Keratinocyte (primary cell): ENCODE measurements at regions not wholly inside any gene's neighbourhood (a gene's known extent, or its start where the extent isn't known, plus 50 kb on each side); places are given as distances from the start of the nearest gene placed in this dataset.

Experiments used
- DNase-seq: peaks from one replicate; pipeline ENCODE4 v3.0.0-alpha.2; 2011; ENCODE audit warnings: low read depth, missing footprints, low spot score
- FAIRE-seq: peaks from 2 replicates; lab custom pipeline; 2011; peaks lifted over from hg19 to GRCh38; lab: Jason Lieb, UNC
- H2AFZ ChIP-seq: 2 replicates; pipeline ENCODE4 v1.6.0; 2012; ENCODE audit warnings: low read length, control low read depth, inconsistent platforms; ENCODE audit not compliant: control insufficient read depth
- H3K27ac ChIP-seq: 2 replicates; pipeline ENCODE4 v1.5.1; 2011; ENCODE audit warnings: low read length; ENCODE audit not compliant: control insufficient read depth, insufficient read depth
- H3K27me3 ChIP-seq: 3 replicates; pipeline ENCODE4 v1.6.0; 2011; ENCODE audit warnings: low read length; ENCODE audit not compliant: control insufficient read depth, insufficient read depth; ENCODE audit errors: extremely low read depth
- H3K36me3 ChIP-seq, 2 experiments: 2 replicates in 1 of 2; 3 replicates in 1 of 2; pipeline ENCODE4 v1.5.1; 2011; ENCODE audit warnings: low read length in 2 of 2, mild to moderate bottlenecking in 1 of 2; ENCODE audit not compliant: control insufficient read depth in 2 of 2, insufficient read depth in 2 of 2; ENCODE audit errors: extremely low read depth in 1 of 2
- H3K4me1 ChIP-seq: 3 replicates; pipeline ENCODE4 v1.5.1; 2011; ENCODE audit warnings: low read length; ENCODE audit not compliant: control insufficient read depth, insufficient read depth; ENCODE audit errors: extremely low read depth
- H3K4me2 ChIP-seq: 3 replicates; pipeline ENCODE4 v1.6.0; 2011; ENCODE audit warnings: low read depth, low read length; ENCODE audit not compliant: control insufficient read depth, insufficient read depth; ENCODE audit errors: extremely low read depth
- H3K4me3 ChIP-seq, 3 experiments: fragments of 200-600 bp in 1 of 3; sonication (generic) in 1 of 3; 2 replicates in 2 of 3; 3 replicates in 1 of 3; pipeline ENCODE4 v1.5.1; 2011 to 2016; ENCODE audit warnings: low read length in 3 of 3, mild to moderate bottlenecking in 3 of 3, control low read depth in 2 of 3, inconsistent platforms in 1 of 3, low read depth in 1 of 3, mixed read lengths in 1 of 3, mixed run types in 1 of 3, moderate library complexity in 1 of 3; ENCODE audit not compliant: control insufficient read depth in 2 of 3, insufficient read depth in 2 of 3; ENCODE audit errors: extremely low read depth in 1 of 3
- H3K79me2 ChIP-seq: 2 replicates; pipeline ENCODE4 v1.6.0; 2012; ENCODE audit warnings: low read length; ENCODE audit not compliant: control insufficient read depth, insufficient read depth
- H3K9ac ChIP-seq: 3 replicates; pipeline ENCODE4 v1.6.0; 2011; ENCODE audit warnings: low read length; ENCODE audit not compliant: control insufficient read depth, insufficient read depth; ENCODE audit errors: extremely low read depth
- H3K9me1 ChIP-seq: 3 replicates; pipeline ENCODE4 v1.6.0; 2011; ENCODE audit warnings: low read length; ENCODE audit not compliant: control insufficient read depth, insufficient read depth; ENCODE audit errors: extremely low read depth
- H3K9me3 ChIP-seq: 2 replicates; pipeline ENCODE4 v1.5.1; 2012; ENCODE audit warnings: low read depth, low read length; ENCODE audit not compliant: control insufficient read depth
- H4K20me1 ChIP-seq: 3 replicates; pipeline ENCODE4 v1.6.0; 2011; ENCODE audit warnings: low read length; ENCODE audit not compliant: control insufficient read depth, insufficient read depth; ENCODE audit errors: extremely low read depth
- CTCF ChIP-seq, 3 experiments: IDR thresholded peaks in 1 of 3; conservative IDR thresholded peaks in 1 of 3; optimal IDR thresholded peaks in 1 of 3; 2 replicates in 2 of 3; 3 replicates in 1 of 3; pipeline versions ENCODE3 to v1.5.1; 2011; ENCODE audit warnings: low read length in 3 of 3, mild to moderate bottlenecking in 3 of 3, moderate library complexity in 2 of 3, control low read depth in 1 of 3, inconsistent platforms in 1 of 3; ENCODE audit not compliant: insufficient read depth in 2 of 3; ENCODE audit errors: extremely low read depth in 1 of 3
- EZH2 ChIP-seq: IDR thresholded peaks from one replicate; pipeline ENCODE4 v1.6.1; 2012; ENCODE audit warnings: inconsistent platforms, mild to moderate bottlenecking, low read length, moderate library complexity
- dilution Hi-C: fragments of 300-500 bp; cut with MboI; formaldehyde crosslinking; loops from one replicate; pipeline ENCODE4 v1.7.0; 2020; ENCODE audit warnings: low sequenced_read_pairs; ENCODE audit not compliant: extremely low pct_ligation_motif_present

- TF ChIP-seq CTCF (optimal IDR thresholded peaks at IDR 0.05 in 1 of 3, IDR thresholded peaks at IDR 0.05 in 1 of 3, conservative IDR thresholded peaks at IDR 0.05 in 1 of 3; ENCODE audit: extremely low read depth in 1 of 3, insufficient read depth in 2 of 3, low read length in 3 of 3), result no peak
- TF ChIP-seq EZH2, result no peak
- no peaks in the 10 kb centered on the region for H3K9me3 ChIP-seq
- no peak overlapping the region for H3K27ac ChIP-seq
- H3K27me3 ChIP-seq, result no peaks in the 10 kb centered on the region
- H2AFZ ChIP-seq, result no peak overlapping the region
- dilution Hi-C loops, result no loop called here
- no peaks in the 10 kb centered on the region for H4K20me1 ChIP-seq
- no peak overlapping the region for H3K9ac ChIP-seq
- FAIRE-seq (no peak), DNase-seq (no peak)
- no peaks in the 10 kb centered on the region for H3K79me2 ChIP-seq
- H3K4me2 ChIP-seq, result no peak overlapping the region
- H3K4me1 ChIP-seq, result peaks cover 4% of the 10 kb centered on the region
- no peaks in the 10 kb centered on the region for H3K9me1 ChIP-seq
- H3K4me3 ChIP-seq, result no peak overlapping the region
- no peaks in the 10 kb centered on the region for H3K36me3 ChIP-seq
Observed at GRCh38 chr1:58430421-58431275, 115.9 kb downstream of the OMA1 start.

- H3K4me1 ChIP-seq, result no peaks in the 10 kb centered on the region
- no peak overlapping the region for H2AFZ ChIP-seq
- no peak overlapping the region for H3K4me2 ChIP-seq
- H3K9me1 ChIP-seq, result no peaks in the 10 kb centered on the region
- H3K9me3 ChIP-seq, result no peaks in the 10 kb centered on the region
- FAIRE-seq (no peak), DNase-seq (no peak)
- H3K4me3 ChIP-seq, result no peak overlapping the region
- H3K27ac ChIP-seq, result no peak overlapping the region
- dilution Hi-C loops, result no loop called here
- H3K36me3 ChIP-seq, result no peaks in the 10 kb centered on the region
- TF ChIP-seq CTCF (optimal IDR thresholded peaks at IDR 0.05 in 1 of 3, IDR thresholded peaks at IDR 0.05 in 1 of 3, conservative IDR thresholded peaks at IDR 0.05 in 1 of 3; ENCODE audit: extremely low read depth in 1 of 3, insufficient read depth in 2 of 3, low read length in 3 of 3), result no peak
- no peak for TF ChIP-seq EZH2
- H3K27me3 ChIP-seq, result no peaks in the 10 kb centered on the region
- H3K9ac ChIP-seq, result no peak overlapping the region
- H4K20me1 ChIP-seq, result no peaks in the 10 kb centered on the region
- no peaks in the 10 kb centered on the region for H3K79me2 ChIP-seq
Observed at GRCh38 chr1:58426918-58427317, 119.6 kb downstream of the OMA1 start.
